HEK293 (cell line): ENCODE measurements at regions not wholly inside any gene's neighbourhood (a gene's known extent, or its start where the extent isn't known, plus 50 kb on each side); places are given as distances from the start of the nearest gene placed in this dataset.

Experiments
- CTCF ChIA-PET: fragments of 350-600 bp; formaldehyde crosslinking; extraction: SDS; loops from one replicate; lab custom pipeline; 2021; ENCODE audit warnings: antibody characterized with exemption; lab: Yijun Ruan, JAX
- POLR2A ChIA-PET: fragments of 300-600 bp; formaldehyde crosslinking; extraction: SDS; loops from one replicate; lab custom pipeline; 2020; ENCODE audit warnings: antibody characterized with exemption, inconsistent platforms; lab: Yijun Ruan, JAX
- H3K27ac ChIP-seq: fragments of 200-500 bp; sonication (Bioruptor generic); 2 replicates; pipeline ENCODE4 v1.5.1; 2014; ENCODE audit warnings: low read depth, low read length, control low read depth, inconsistent platforms; ENCODE audit errors: extremely low read depth
- H3K36me3 ChIP-seq, 2 experiments: fragments of 200-500 bp in 1 of 2; sonication (Bioruptor generic) in 1 of 2; 1 replicate in 1 of 2; 2 replicates in 1 of 2; pipeline ENCODE4 v1.5.1; 2014 to 2017; ENCODE audit warnings: inconsistent platforms in 2 of 2, low read length in 2 of 2; ENCODE audit not compliant: control insufficient read depth in 2 of 2, insufficient read depth in 1 of 2
- H3K4me1 ChIP-seq: fragments of 200-500 bp; sonication (Bioruptor generic); 2 replicates; pipeline ENCODE4 v1.5.1; 2014; ENCODE audit warnings: mild to moderate bottlenecking, low read length, inconsistent platforms; ENCODE audit not compliant: control insufficient read depth, insufficient read depth
- H3K4me3 ChIP-seq: 2 replicates; pipeline ENCODE4 v1.5.1; 2011; ENCODE audit warnings: low read depth, mild to moderate bottlenecking, control low read depth, low read length, moderate library complexity
- H3K9me3 ChIP-seq: fragments of 200-500 bp; sonication (Bioruptor generic); 2 replicates; pipeline ENCODE4 v1.5.1; 2014; ENCODE audit warnings: low read depth, low read length, inconsistent platforms; ENCODE audit not compliant: control insufficient read depth, insufficient read depth
- GLIS1 ChIP-seq: fragments of 450-650 bp; formaldehyde crosslinking; IDR thresholded peaks from 2 replicates; pipeline ENCODE4 v1.5.1; 2016; ENCODE audit warnings: missing biosample characterization, missing genetic modification characterization
- OSR2 ChIP-seq: fragments of 450-650 bp; formaldehyde crosslinking; IDR thresholded peaks from 2 replicates; pipeline ENCODE4 v1.5.1; 2016; ENCODE audit warnings: missing biosample characterization, missing genetic modification characterization
- PRDM10 ChIP-seq: fragments of 450-650 bp; formaldehyde crosslinking; IDR thresholded peaks from 2 replicates; pipeline ENCODE4 v1.5.1; 2016; ENCODE audit warnings: missing biosample characterization, missing genetic modification characterization
- SALL2 ChIP-seq: fragments of 450-650 bp; formaldehyde crosslinking; IDR thresholded peaks from 2 replicates; pipeline ENCODE4 v1.5.0; 2017; ENCODE audit warnings: missing biosample characterization, mild to moderate bottlenecking, missing genetic modification characterization, borderline replicate concordance
- SP2 ChIP-seq: fragments of 450-650 bp; formaldehyde crosslinking; IDR thresholded peaks from 2 replicates; pipeline ENCODE4 v1.5.1; 2016; ENCODE audit warnings: missing biosample characterization, missing genetic modification characterization
- ZBTB8A ChIP-seq: fragments of 450-650 bp; formaldehyde crosslinking; IDR thresholded peaks from 2 replicates; pipeline ENCODE4 v1.5.1; 2016; ENCODE audit warnings: missing biosample characterization, missing genetic modification characterization
- ZNF16 ChIP-seq: fragments of 450-650 bp; formaldehyde crosslinking; IDR thresholded peaks from 2 replicates; pipeline ENCODE4 v1.5.1; 2016; ENCODE audit warnings: low read depth, missing biosample characterization, missing genetic modification characterization
- ZNF23 ChIP-seq: fragments of 450-650 bp; formaldehyde crosslinking; IDR thresholded peaks from 2 replicates; pipeline ENCODE4 v1.5.1; 2016; ENCODE audit warnings: missing biosample characterization, missing genetic modification characterization, borderline replicate concordance
- ZNF26 ChIP-seq: fragments of 450-650 bp; formaldehyde crosslinking; IDR thresholded peaks from 2 replicates; pipeline ENCODE4 v1.5.1; 2016; ENCODE audit warnings: missing biosample characterization, missing genetic modification characterization
- ZNF350 ChIP-seq: fragments of 450-650 bp; formaldehyde crosslinking; IDR thresholded peaks from 2 replicates; pipeline ENCODE4 v1.5.0; 2017; ENCODE audit warnings: missing biosample characterization, mild to moderate bottlenecking, missing genetic modification characterization
- ZNF37A ChIP-seq: fragments of 450-650 bp; IDR thresholded peaks from 2 replicates; pipeline ENCODE4 v1.5.1; 2018; ENCODE audit warnings: missing biosample characterization, missing genetic modification characterization
- ZNF544 ChIP-seq: fragments of 450-650 bp; formaldehyde crosslinking; IDR thresholded peaks from 2 replicates; pipeline ENCODE4 v1.5.0; 2017; ENCODE audit warnings: missing biosample characterization, missing genetic modification characterization
- ZNF558 ChIP-seq: fragments of 450-650 bp; formaldehyde crosslinking; IDR thresholded peaks from 2 replicates; pipeline ENCODE4 v1.5.1; 2016; ENCODE audit warnings: missing biosample characterization, missing genetic modification characterization
- ZNF561 ChIP-seq: fragments of 450-650 bp; IDR thresholded peaks from 2 replicates; pipeline ENCODE4 v1.5.1; 2018; ENCODE audit warnings: missing biosample characterization, missing genetic modification characterization, borderline replicate concordance
- ZSCAN5A ChIP-seq: fragments of 450-650 bp; formaldehyde crosslinking; IDR thresholded peaks from 2 replicates; pipeline ENCODE4 v1.5.1; 2016; ENCODE audit warnings: missing biosample characterization, missing genetic modification characterization
- TF ChIP-seq, protein P1 (sequence below): fragments of 450-650 bp; formaldehyde crosslinking; IDR thresholded peaks from 2 replicates; pipeline ENCODE4 v1.5.1; 2016; ENCODE audit warnings: missing biosample characterization, missing genetic modification characterization

DNA sequence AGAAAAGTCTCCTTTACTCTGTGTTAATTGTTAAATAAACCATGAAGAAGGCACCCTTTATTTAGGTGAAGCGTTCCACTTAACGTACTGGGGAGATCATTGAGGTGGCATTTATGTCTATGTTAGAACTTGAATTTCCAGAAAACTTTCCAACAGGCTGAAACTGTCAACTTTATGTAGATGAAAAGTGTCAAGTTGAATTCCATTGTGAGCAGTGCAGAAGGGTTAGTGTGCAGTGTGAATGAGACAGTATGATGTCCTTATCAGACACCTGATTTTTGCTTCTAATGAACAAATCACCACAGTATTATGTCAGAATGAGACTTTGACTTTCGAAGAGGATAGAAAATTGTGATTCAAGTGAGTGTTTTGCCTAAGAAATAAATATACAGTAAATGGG is 761.6 kb upstream of the SEMA6A start (continued):
- TF ChIP-seq ZSCAN5A (tag by site-specific recombination) (no peak), SP2 (no peak), ZNF37A (tag by site-specific recombination) (no peak), OSR2 (tag by site-specific recombination) (no peak), ZNF16 (tag by site-specific recombination) (no peak), PRDM10 (tag by site-specific recombination) (no peak), ZNF23 (no peak)

DNA sequence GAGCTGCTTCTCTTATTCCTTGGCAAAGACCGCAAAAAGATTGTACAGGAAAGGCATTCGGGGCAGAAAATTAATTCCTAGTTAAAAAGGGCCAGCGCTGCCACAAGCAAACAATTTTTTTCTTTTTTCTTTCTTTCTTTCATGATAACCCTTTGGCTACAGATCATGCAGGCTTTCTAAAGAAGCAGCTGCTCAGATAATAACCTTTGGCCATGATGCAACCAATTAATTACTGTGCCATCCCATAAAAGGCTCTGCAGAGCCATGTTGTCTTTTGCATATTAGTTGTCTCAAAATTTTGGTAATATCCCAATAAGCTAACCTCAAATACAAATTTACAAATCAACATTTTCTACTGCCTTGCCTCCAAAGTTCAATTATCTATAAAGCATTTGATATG is 758.4 kb upstream of the SEMA6A start:
- Histone ChIP-seq H3K36me3 (no peaks in the 10 kb centered on the region), H3K27ac (no peak overlapping the region), H3K4me3 (no peak overlapping the region), H3K9me3 (no peaks in the 10 kb centered on the region), H3K4me1 (no peaks in the 10 kb centered on the region)
- CTCF ChIA-PET, result no interaction called here
- POLR2A ChIA-PET, result no interaction called here
- TF ChIP-seq ZNF561 (no peak), ZNF544 (tag by site-specific recombination) (no peak), ZNF558 (tag by site-specific recombination) (no peak), ZNF350 (no peak), GLIS1 (tag by site-specific recombination) (no peak)

DNA sequence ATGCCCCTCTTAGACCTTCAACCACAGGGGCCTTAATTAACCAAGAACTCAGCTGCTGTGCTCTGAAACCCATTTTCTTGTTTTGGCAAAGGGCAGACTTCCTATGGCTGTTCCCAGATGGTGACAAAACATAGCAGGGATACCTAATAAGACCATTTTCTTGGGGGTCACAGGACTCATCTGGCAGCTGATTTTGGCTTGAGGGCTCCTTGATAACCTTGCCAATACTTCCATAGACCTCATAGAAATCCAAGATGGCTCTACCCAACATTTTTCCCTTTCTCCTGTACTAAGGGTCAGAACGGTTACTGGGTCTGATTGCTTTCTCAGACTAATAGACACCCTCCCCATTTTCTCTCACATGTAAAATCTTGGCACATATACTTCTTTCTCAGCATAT is 757.7 kb upstream of the SEMA6A start:
- CTCF ChIA-PET, result no interaction called here
- Histone ChIP-seq H3K27ac (no peak overlapping the region), H3K9me3 (no peaks in the 10 kb centered on the region), H3K4me3 (no peak overlapping the region), H3K36me3 (no peaks in the 10 kb centered on the region)
- POLR2A ChIA-PET, result no interaction called here
- TF ChIP-seq ZBTB8A (tag by site-specific recombination) (no peak), SALL2 (no peak), ZNF26 (no peak)
- TF ChIP-seq, protein P1, sequence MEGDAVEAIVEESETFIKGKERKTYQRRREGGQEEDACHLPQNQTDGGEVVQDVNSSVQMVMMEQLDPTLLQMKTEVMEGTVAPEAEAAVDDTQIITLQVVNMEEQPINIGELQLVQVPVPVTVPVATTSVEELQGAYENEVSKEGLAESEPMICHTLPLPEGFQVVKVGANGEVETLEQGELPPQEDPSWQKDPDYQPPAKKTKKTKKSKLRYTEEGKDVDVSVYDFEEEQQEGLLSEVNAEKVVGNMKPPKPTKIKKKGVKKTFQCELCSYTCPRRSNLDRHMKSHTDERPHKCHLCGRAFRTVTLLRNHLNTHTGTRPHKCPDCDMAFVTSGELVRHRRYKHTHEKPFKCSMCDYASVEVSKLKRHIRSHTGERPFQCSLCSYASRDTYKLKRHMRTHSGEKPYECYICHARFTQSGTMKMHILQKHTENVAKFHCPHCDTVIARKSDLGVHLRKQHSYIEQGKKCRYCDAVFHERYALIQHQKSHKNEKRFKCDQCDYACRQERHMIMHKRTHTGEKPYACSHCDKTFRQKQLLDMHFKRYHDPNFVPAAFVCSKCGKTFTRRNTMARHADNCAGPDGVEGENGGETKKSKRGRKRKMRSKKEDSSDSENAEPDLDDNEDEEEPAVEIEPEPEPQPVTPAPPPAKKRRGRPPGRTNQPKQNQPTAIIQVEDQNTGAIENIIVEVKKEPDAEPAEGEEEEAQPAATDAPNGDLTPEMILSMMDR (tag by site-specific recombination), result no peak
- TF ChIP-seq, all 188 proteins: peak for 0
- H3K4me1 ChIP-seq, result no peaks in the 10 kb centered on the region
